ENCODE measurements at regions not wholly inside any gene's neighbourhood (a gene's known extent, or its start where the extent isn't known, plus 50 kb on each side); places are given as distances from the start of the nearest gene placed in this dataset.

DNA sequence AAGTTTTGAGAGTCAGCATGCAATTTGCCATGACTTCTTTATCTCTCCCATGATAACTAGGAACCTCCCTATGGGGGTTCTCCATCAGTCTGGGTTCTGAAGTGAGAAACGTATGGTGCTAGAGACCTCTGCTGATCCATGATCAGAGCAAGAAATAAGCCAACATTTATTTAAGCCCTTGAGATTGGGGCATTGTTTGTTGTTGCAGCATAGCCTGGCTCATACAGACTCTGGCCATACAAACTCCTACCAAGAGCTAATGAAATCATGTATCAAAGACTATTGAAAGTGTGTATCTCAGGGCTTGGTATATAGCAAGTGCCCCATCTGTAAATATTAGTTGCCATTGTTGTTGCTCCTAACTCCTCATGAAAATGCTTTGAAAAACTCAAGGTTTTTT lies 233.9 kb downstream of the MAF start:
- no peak for TF ChIP-seq EZH2 (IDR thresholded peaks at IDR 0.05; ENCODE audit: low read depth, low read length, severe bottlenecking)
- no peak for TF ChIP-seq GABPA (IDR thresholded peaks at IDR 0.05; ENCODE audit: borderline replicate concordance, insufficient read depth, low read length)
- TF ChIP-seq, protein P1, sequence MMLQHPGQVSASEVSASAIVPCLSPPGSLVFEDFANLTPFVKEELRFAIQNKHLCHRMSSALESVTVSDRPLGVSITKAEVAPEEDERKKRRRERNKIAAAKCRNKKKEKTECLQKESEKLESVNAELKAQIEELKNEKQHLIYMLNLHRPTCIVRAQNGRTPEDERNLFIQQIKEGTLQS (IDR thresholded peaks at IDR 0.05; ENCODE audit: insufficient read depth, low read depth, low read length): no peak
- TF ChIP-seq, protein P2, sequence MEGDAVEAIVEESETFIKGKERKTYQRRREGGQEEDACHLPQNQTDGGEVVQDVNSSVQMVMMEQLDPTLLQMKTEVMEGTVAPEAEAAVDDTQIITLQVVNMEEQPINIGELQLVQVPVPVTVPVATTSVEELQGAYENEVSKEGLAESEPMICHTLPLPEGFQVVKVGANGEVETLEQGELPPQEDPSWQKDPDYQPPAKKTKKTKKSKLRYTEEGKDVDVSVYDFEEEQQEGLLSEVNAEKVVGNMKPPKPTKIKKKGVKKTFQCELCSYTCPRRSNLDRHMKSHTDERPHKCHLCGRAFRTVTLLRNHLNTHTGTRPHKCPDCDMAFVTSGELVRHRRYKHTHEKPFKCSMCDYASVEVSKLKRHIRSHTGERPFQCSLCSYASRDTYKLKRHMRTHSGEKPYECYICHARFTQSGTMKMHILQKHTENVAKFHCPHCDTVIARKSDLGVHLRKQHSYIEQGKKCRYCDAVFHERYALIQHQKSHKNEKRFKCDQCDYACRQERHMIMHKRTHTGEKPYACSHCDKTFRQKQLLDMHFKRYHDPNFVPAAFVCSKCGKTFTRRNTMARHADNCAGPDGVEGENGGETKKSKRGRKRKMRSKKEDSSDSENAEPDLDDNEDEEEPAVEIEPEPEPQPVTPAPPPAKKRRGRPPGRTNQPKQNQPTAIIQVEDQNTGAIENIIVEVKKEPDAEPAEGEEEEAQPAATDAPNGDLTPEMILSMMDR (IDR thresholded peaks at IDR 0.05; ENCODE audit: control extremely low read depth in 1 of 3, insufficient read depth in 1 of 3, low read depth in 1 of 3, low read length in 3 of 3): no peak

Measured in H1 (cell line).